Spinal cord (tissue), 9 donors: ENCODE measurements at regions not wholly inside any gene's neighbourhood (a gene's known extent, or its start where the extent isn't known, plus 50 kb on each side); places are given as distances from the start of the nearest gene placed in this dataset.

ENCODE experiments used
- DNase-seq, 6 donors: peaks; one replicate each; pipeline versions ENCODE4 v3.0.0 to v3.0.0-alpha.2; 2013 to 2015; ENCODE audit warnings: low spot score in 6 of 6, low read depth in 4 of 6
- H3K27ac ChIP-seq: one replicate; pipeline ENCODE4 v1.5.1; 2013; ENCODE audit warnings: low read depth, low read length, control low read depth
- H3K27me3 ChIP-seq: one replicate; pipeline ENCODE4 v1.6.1; 2013; ENCODE audit warnings: low read length; ENCODE audit not compliant: control insufficient read depth, insufficient read depth
- H3K36me3 ChIP-seq: one replicate; pipeline ENCODE4 v1.6.1; 2013; ENCODE audit warnings: low read length; ENCODE audit not compliant: control insufficient read depth, insufficient read depth
- H3K4me1 ChIP-seq: one replicate; pipeline ENCODE4 v1.6.1; 2013; ENCODE audit warnings: low read length; ENCODE audit not compliant: control insufficient read depth, insufficient read depth
- H3K4me3 ChIP-seq: one replicate; pipeline ENCODE4 v1.5.1; 2013; ENCODE audit warnings: low read depth, low read length, control low read depth
- H3K9me3 ChIP-seq: one replicate; pipeline ENCODE4 v1.6.1; 2013; ENCODE audit warnings: low read length; ENCODE audit not compliant: control insufficient read depth, insufficient read depth
- WGBS: methylation state at CpG from one replicate; pipeline ENCODE4 v1.1.5; 2013; ENCODE audit warnings: missing lambda C conversion rate; ENCODE audit not compliant: insufficient coverage; 5-methylcytosine and 5-hydroxymethylcytosine counted together
- donor health status: healthy.

- Histone ChIP-seq H3K27ac (no peak overlapping the region), H3K4me1 (no peaks in the 10 kb centered on the region), H3K9me3 (no peaks in the 10 kb centered on the region), H3K4me3 (no peak overlapping the region), H3K36me3 (no peaks in the 10 kb centered on the region), H3K27me3 (no peaks in the 10 kb centered on the region)
- no CpG with 5 or more reads among the region's 5 CpGs for WGBS
- DNase-seq: no peak
Observed at GRCh38 chr13:76351541-76352229, 534.5 kb downstream of the KCTD12 start.

- H3K27ac ChIP-seq: no peak overlapping the region
- DNase-seq: no peak
- no peaks in the 10 kb centered on the region for H3K9me3 ChIP-seq
- H3K36me3 ChIP-seq: no peaks in the 10 kb centered on the region
- no peaks in the 10 kb centered on the region for H3K27me3 ChIP-seq
- H3K4me1 ChIP-seq: no peaks in the 10 kb centered on the region
- WGBS: no CpG with 5 or more reads among the region's 1 CpG
- no peak overlapping the region for H3K4me3 ChIP-seq
Observed at GRCh38 chr13:76350399-76350798, 535.8 kb downstream of the KCTD12 start.

- Histone ChIP-seq H3K36me3 (no peaks in the 10 kb centered on the region), H3K27me3 (no peaks in the 10 kb centered on the region), H3K4me1 (no peaks in the 10 kb centered on the region), H3K4me3 (no peak overlapping the region), H3K27ac (no peak overlapping the region), H3K9me3 (no peaks in the 10 kb centered on the region)
- no peak for DNase-seq
- WGBS: no CpG with 5 or more reads among the region's 2 CpGs
Observed at GRCh38 chr13:76349700-76350099, 536.5 kb downstream of the KCTD12 start.

GRCh38 chr13:76339649-76340048 is 546.6 kb downstream of the KCTD12 start:
- no peaks in the 10 kb centered on the region for H3K36me3 ChIP-seq
- H3K9me3 ChIP-seq: no peaks in the 10 kb centered on the region
- no peaks in the 10 kb centered on the region for H3K4me1 ChIP-seq
- H3K27ac ChIP-seq: no peak overlapping the region
- no peak overlapping the region for H3K4me3 ChIP-seq
- DNase-seq: no peak
- no CpG with 5 or more reads among the region's 2 CpGs for WGBS
- H3K27me3 ChIP-seq: no peaks in the 10 kb centered on the region

GRCh38 chr13:76338003-76338402 is 548.2 kb downstream of the KCTD12 start:
- no peak for DNase-seq
- no peaks in the 10 kb centered on the region for H3K27me3 ChIP-seq
- no CpG with 5 or more reads among the region's 2 CpGs for WGBS
- H3K4me3 ChIP-seq: no peak overlapping the region
- H3K9me3 ChIP-seq: no peaks in the 10 kb centered on the region
- H3K27ac ChIP-seq: no peak overlapping the region
- H3K4me1 ChIP-seq: no peaks in the 10 kb centered on the region
- no peaks in the 10 kb centered on the region for H3K36me3 ChIP-seq

GRCh38 chr13:76336889-76337844 is 549.0 kb downstream of the KCTD12 start:
- no CpG with 5 or more reads among the region's 2 CpGs for WGBS
- Histone ChIP-seq H3K27me3 (no peaks in the 10 kb centered on the region), H3K36me3 (no peaks in the 10 kb centered on the region), H3K27ac (no peak overlapping the region), H3K4me1 (no peaks in the 10 kb centered on the region), H3K4me3 (no peak overlapping the region), H3K9me3 (no peaks in the 10 kb centered on the region)
- no peak for DNase-seq

GRCh38 chr13:76335463-76335862 is 550.7 kb downstream of the KCTD12 start:
- Histone ChIP-seq H3K9me3 (no peaks in the 10 kb centered on the region), H3K27ac (no peak overlapping the region), H3K27me3 (no peaks in the 10 kb centered on the region), H3K4me1 (no peaks in the 10 kb centered on the region), H3K36me3 (no peaks in the 10 kb centered on the region), H3K4me3 (no peak overlapping the region)
- no peak for DNase-seq

GRCh38 chr13:76331943-76332712 is 554.1 kb downstream of the KCTD12 start:
- Histone ChIP-seq H3K36me3 (no peaks in the 10 kb centered on the region), H3K4me3 (no peak overlapping the region), H3K27me3 (no peaks in the 10 kb centered on the region), H3K4me1 (no peaks in the 10 kb centered on the region), H3K27ac (no peak overlapping the region), H3K9me3 (no peaks in the 10 kb centered on the region)
- no CpG with 5 or more reads among the region's 1 CpG for WGBS
- peak in 1 of 6 donors; percentile 33 for DNase-seq

GRCh38 chr13:76330761-76331160 is 555.4 kb downstream of the KCTD12 start:
- no CpG with 5 or more reads among the region's 2 CpGs for WGBS
- Histone ChIP-seq H3K4me1 (no peaks in the 10 kb centered on the region), H3K4me3 (no peak overlapping the region), H3K27ac (no peak overlapping the region), H3K36me3 (no peaks in the 10 kb centered on the region), H3K27me3 (no peaks in the 10 kb centered on the region), H3K9me3 (no peaks in the 10 kb centered on the region)
- peak in 1 of 6 donors; percentile 37 for DNase-seq
